Gastroesophageal sphincter (tissue), 3 donors: ENCODE measurements at regions not wholly inside any gene's neighbourhood (a gene's known extent, or its start where the extent isn't known, plus 50 kb on each side); places are given as distances from the start of the nearest gene placed in this dataset.

Source experiments
- CTCF ChIP-seq, 4 experiments: fragments of 200-600 bp in 2 of 4; fragments of 450-650 bp in 2 of 4; sonication (generic) in 1 of 4; IDR thresholded peaks; one replicate each; pipeline ENCODE4 v1.5.1; 2017 to 2019; ENCODE audit warnings: antibody characterized with exemption in 4 of 4, mild to moderate bottlenecking in 2 of 4, moderate library complexity in 2 of 4
- EP300 ChIP-seq: sonication (generic); formaldehyde crosslinking; IDR thresholded peaks from one replicate; pipeline ENCODE4 v1.6.1; 2017; ENCODE audit warnings: antibody characterized with exemption, mild to moderate bottlenecking

DNA sequence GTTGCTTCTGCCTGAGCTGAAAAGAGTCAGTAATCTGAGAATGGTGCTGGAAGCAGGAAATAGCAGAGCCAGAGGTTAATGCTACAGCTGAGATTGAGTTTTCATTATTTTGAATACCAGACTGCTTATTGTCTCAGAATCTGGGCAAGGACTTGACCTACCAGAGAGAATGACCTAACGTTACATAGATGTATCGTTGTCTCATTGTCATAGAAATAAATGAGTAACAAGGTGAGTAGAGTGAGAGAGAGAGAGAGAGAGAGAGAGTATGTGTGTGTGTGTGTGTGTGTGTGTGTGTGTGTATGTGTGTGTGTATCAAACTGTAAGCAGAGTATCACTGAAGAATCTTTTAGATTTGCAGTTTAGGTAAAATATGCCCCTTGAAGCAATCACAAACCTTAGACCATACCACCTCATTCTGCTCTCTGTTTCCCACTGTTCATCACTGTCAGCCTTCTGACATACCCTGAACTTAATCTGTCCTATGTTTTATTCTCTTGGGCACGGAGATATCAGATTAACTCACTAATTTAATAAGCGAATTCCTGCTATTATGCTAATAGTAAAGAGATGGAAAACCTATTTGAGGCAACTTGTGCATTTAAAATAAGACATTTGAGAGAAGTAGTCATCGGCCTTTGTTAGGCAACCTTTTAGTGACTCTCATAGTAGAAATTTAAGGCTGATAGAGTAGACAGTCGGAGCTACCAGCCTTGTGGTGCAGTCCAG is 87.8 kb downstream of the CYB561 start:
- TF ChIP-seq CTCF (IDR thresholded peaks at IDR 0.05) (no peak), EP300 (no peak)
